Middle frontal gyrus (tissue), 1 donor: ENCODE measurements at regions not wholly inside any gene's neighbourhood (a gene's known extent, or its start where the extent isn't known, plus 50 kb on each side); places are given as distances from the start of the nearest gene placed in this dataset.
A peak's percentile ranks its signal among the peaks of the same experiment; 100 is the strongest.

Experiments used
- DNase-seq: peaks from one replicate; pipeline ENCODE4 v3.0.0-alpha.2; 2015; ENCODE audit warnings: low spot score; ENCODE audit errors: extremely low spot score

GRCh38 chr13:30126903-30127428 lies 180.4 kb downstream of the KATNAL1 start:
- no peak for DNase-seq

GRCh38 chr13:30125422-30126073 lies 181.8 kb downstream of the KATNAL1 start:
- peak; percentile 13 for DNase-seq

GRCh38 chr13:30124131-30124768 lies 183.1 kb downstream of the KATNAL1 start:
- no peak for DNase-seq

- no peak for DNase-seq
Observed at GRCh38 chr13:30123575-30123974, 183.8 kb downstream of the KATNAL1 start.

GRCh38 chr13:30121666-30122065 lies 185.7 kb downstream of the KATNAL1 start:
- no peak for DNase-seq

GRCh38 chr13:30121244-30121643 lies 186.1 kb downstream of the KATNAL1 start:
- no peak for DNase-seq

- no peak for DNase-seq
Observed at GRCh38 chr13:30120133-30120822, 187.1 kb downstream of the KATNAL1 start.

- no peak for DNase-seq
Observed at GRCh38 chr13:30119476-30119875, 187.9 kb downstream of the KATNAL1 start.

GRCh38 chr13:30116379-30116778 lies 191.0 kb downstream of the KATNAL1 start:
- no peak for DNase-seq

GRCh38 chr13:30115257-30115600 lies 192.1 kb downstream of the KATNAL1 start:
- no peak for DNase-seq

GRCh38 chr13:30114571-30115256 lies 192.6 kb downstream of the KATNAL1 start:
- peak; percentile 79 for DNase-seq

GRCh38 chr13:30113983-30114570 lies 193.3 kb downstream of the KATNAL1 start:
- DNase-seq, result no peak

- DNase-seq, result no peak
Observed at GRCh38 chr13:30113551-30113950, 193.8 kb downstream of the KATNAL1 start.

- peak; percentile 77 for DNase-seq
Observed at GRCh38 chr13:30112602-30113435, 194.5 kb downstream of the KATNAL1 start.

GRCh38 chr13:30111810-30112209 lies 195.5 kb downstream of the KATNAL1 start:
- no peak for DNase-seq

GRCh38 chr13:30110301-30111070 lies 196.9 kb downstream of the KATNAL1 start:
- no peak for DNase-seq

GRCh38 chr13:30109471-30110135 lies 197.7 kb downstream of the KATNAL1 start:
- no peak for DNase-seq

- DNase-seq, result no peak
Observed at GRCh38 chr13:30108913-30109237, 198.5 kb downstream of the KATNAL1 start.

GRCh38 chr13:30108216-30108912 lies 199.0 kb downstream of the KATNAL1 start:
- no peak for DNase-seq
